GM18508 (cell line): ENCODE measurements at regions not wholly inside any gene's neighbourhood (a gene's known extent, or its start where the extent isn't known, plus 50 kb on each side); places are given as distances from the start of the nearest gene placed in this dataset.
"Not testable (repeated sequence)": the region's sequence is repeated elsewhere in the genome, so short reads cannot be mapped to it uniquely, and the experiment has no call there.

Source experiments
- ATAC-seq: cut with Tn5 transposase; IDR thresholded peaks from one replicate; pipeline ENCODE4 v1.9.1; 2021; ENCODE audit warnings: moderate number of reproducible peaks; ENCODE audit not compliant: insufficient read depth, unreplicated experiment

GRCh38 chr6:147666255-147666654 lies 157.8 kb downstream of the SAMD5 start:
- ATAC-seq = no peak

- no peak for ATAC-seq
Measured at GRCh38 chr6:147667082-147667481, 158.6 kb downstream of the SAMD5 start.

GRCh38 chr6:147674099-147674498 lies 165.6 kb downstream of the SAMD5 start:
- ATAC-seq = no peak

GRCh38 chr6:147674794-147675193 lies 166.3 kb downstream of the SAMD5 start:
- ATAC-seq = no peak

- ATAC-seq = no peak
Measured at GRCh38 chr6:147675281-147675680, 166.8 kb downstream of the SAMD5 start.

GRCh38 chr6:147676495-147677199 lies 168.2 kb downstream of the SAMD5 start:
- ATAC-seq = no peak

GRCh38 chr6:147677647-147678046 lies 169.2 kb downstream of the SAMD5 start:
- no peak for ATAC-seq

- no peak for ATAC-seq
Measured at GRCh38 chr6:147678253-147678652, 169.8 kb downstream of the SAMD5 start.

- ATAC-seq = no peak
Measured at GRCh38 chr6:147684906-147685305, 176.4 kb downstream of the SAMD5 start.

- no peak for ATAC-seq
Measured at GRCh38 chr6:147689398-147689797, 180.9 kb downstream of the SAMD5 start.

GRCh38 chr6:147691446-147691845 lies 183.0 kb downstream of the SAMD5 start:
- no peak for ATAC-seq

GRCh38 chr6:147693181-147693580 lies 184.7 kb downstream of the SAMD5 start:
- no peak for ATAC-seq

GRCh38 chr6:147694556-147694955 lies 186.1 kb downstream of the SAMD5 start:
- not testable (repeated sequence) for ATAC-seq

GRCh38 chr6:147695819-147696218 lies 187.3 kb downstream of the SAMD5 start:
- ATAC-seq = no peak

- ATAC-seq = no peak
Measured at GRCh38 chr6:147699140-147699539, 190.7 kb downstream of the SAMD5 start.

GRCh38 chr6:147699637-147700036 lies 191.1 kb downstream of the SAMD5 start:
- ATAC-seq = no peak

GRCh38 chr6:147700436-147701209 lies 192.1 kb downstream of the SAMD5 start:
- ATAC-seq = no peak

- no peak for ATAC-seq
Measured at GRCh38 chr6:147704691-147705090, 196.2 kb downstream of the SAMD5 start.

- no peak for ATAC-seq
Measured at GRCh38 chr6:147707524-147707923, 199.0 kb downstream of the SAMD5 start.

GRCh38 chr6:147708170-147708569 lies 199.7 kb downstream of the SAMD5 start:
- ATAC-seq = no peak

GRCh38 chr6:147709396-147710272 lies 201.1 kb downstream of the SAMD5 start:
- ATAC-seq = no peak
